Effector memory CD8-positive, alpha-beta T cell (primary cell): ENCODE measurements at regions not wholly inside any gene's neighbourhood (a gene's known extent, or its start where the extent isn't known, plus 50 kb on each side); places are given as distances from the start of the nearest gene placed in this dataset.

Source experiments
- ATAC-seq: fragments of 150-1000 bp; cut with Tn5 transposase; replicated peaks from 2 replicates; pipeline ENCODE4 v1.10.0; 2021; ENCODE audit warnings: mild to moderate bottlenecking, moderate library complexity
- DNase-seq, 3 experiments: peaks; one replicate each; pipeline ENCODE4 v3.0.0; 2021
- H3K27ac Mint-ChIP-seq, 2 donors: one replicate each; pipeline ENCODE4 v1.8.0; 2022; ENCODE audit warnings: mild to moderate bottlenecking in 2 of 2, mixed read lengths in 2 of 2, moderate library complexity in 2 of 2
- H3K27me3 Mint-ChIP-seq, 2 donors: one replicate each; pipeline ENCODE4 v1.8.0; 2022; ENCODE audit warnings: mixed read lengths in 2 of 2
- H3K36me3 Mint-ChIP-seq: one replicate; pipeline ENCODE4 v1.8.0; 2022; ENCODE audit warnings: mild to moderate bottlenecking, moderate library complexity, mixed read lengths; ENCODE audit not compliant: insufficient read depth
- H3K4me1 Mint-ChIP-seq, 2 donors: one replicate each; pipeline ENCODE4 v1.8.0; 2022; ENCODE audit warnings: low read depth in 2 of 2, mixed read lengths in 2 of 2
- H3K4me3 Mint-ChIP-seq, 2 donors: one replicate each; pipeline ENCODE4 v1.8.0; 2022; ENCODE audit warnings: mild to moderate bottlenecking in 2 of 2, mixed read lengths in 2 of 2, moderate library complexity in 2 of 2
- H3K9me3 Mint-ChIP-seq, 2 donors: one replicate each; pipeline ENCODE4 v1.8.0; 2022; ENCODE audit warnings: mixed read lengths in 2 of 2

- no peaks in the 10 kb centered on the region for H3K36me3 Mint-ChIP-seq
- H3K27ac Mint-ChIP-seq: no peak overlapping the region
- no peak for ATAC-seq
- H3K9me3 Mint-ChIP-seq: peaks cover 0 to 15% of the 10 kb centered on the region in 2 donors
- no peaks in the 10 kb centered on the region for H3K27me3 Mint-ChIP-seq
- no peak for DNase-seq
- no peaks in the 10 kb centered on the region for H3K4me1 Mint-ChIP-seq
- H3K4me3 Mint-ChIP-seq: no peak overlapping the region
Measured at GRCh38 chr10:108597031-108597430, 1326.3 kb downstream of the XPNPEP1 start.

GRCh38 chr10:108592956-108593355, 1330.4 kb downstream of the XPNPEP1 start:
- Mint-ChIP-seq H3K27ac (no peak overlapping the region), H3K9me3 (peaks cover 7 to 15% of the 10 kb centered on the region in 2 donors), H3K27me3 (no peaks in the 10 kb centered on the region), H3K4me1 (no peaks in the 10 kb centered on the region), H3K4me3 (no peak overlapping the region), H3K36me3 (no peaks in the 10 kb centered on the region)
- ATAC-seq (no peak), DNase-seq (no peak)

- H3K36me3 Mint-ChIP-seq: no peaks in the 10 kb centered on the region
- no peak for ATAC-seq
- no peak for DNase-seq
- H3K4me1 Mint-ChIP-seq: no peaks in the 10 kb centered on the region
- H3K9me3 Mint-ChIP-seq: peaks cover 7 to 15% of the 10 kb centered on the region in 2 donors
- H3K27me3 Mint-ChIP-seq: no peaks in the 10 kb centered on the region
- no peak overlapping the region for H3K4me3 Mint-ChIP-seq
- no peak overlapping the region for H3K27ac Mint-ChIP-seq
Measured at GRCh38 chr10:108591417-108591816, 1331.9 kb downstream of the XPNPEP1 start.

GRCh38 chr10:108586424-108586823, 1336.9 kb downstream of the XPNPEP1 start:
- Mint-ChIP-seq H3K36me3 (no peaks in the 10 kb centered on the region), H3K27ac (no peak overlapping the region), H3K4me1 (no peaks in the 10 kb centered on the region), H3K27me3 (no peaks in the 10 kb centered on the region), H3K4me3 (no peak overlapping the region), H3K9me3 (peaks cover 15 to 23% of the 10 kb centered on the region in 2 donors)
- ATAC-seq (no peak), DNase-seq (no peak)

- no peaks in the 10 kb centered on the region for H3K36me3 Mint-ChIP-seq
- ATAC-seq (no peak), DNase-seq (no peak)
- no peaks in the 10 kb centered on the region for H3K4me1 Mint-ChIP-seq
- H3K27me3 Mint-ChIP-seq: no peaks in the 10 kb centered on the region
- H3K9me3 Mint-ChIP-seq: peaks cover 10 to 21% of the 10 kb centered on the region in 2 donors
- H3K27ac Mint-ChIP-seq: no peak overlapping the region
- H3K4me3 Mint-ChIP-seq: no peak overlapping the region
Measured at GRCh38 chr10:108583877-108584276, 1339.4 kb downstream of the XPNPEP1 start.

- DNase-seq (no peak), ATAC-seq (no peak)
- H3K4me1 Mint-ChIP-seq: no peaks in the 10 kb centered on the region
- no peak overlapping the region for H3K4me3 Mint-ChIP-seq
- H3K27ac Mint-ChIP-seq: no peak overlapping the region
- no peaks in the 10 kb centered on the region for H3K36me3 Mint-ChIP-seq
- no peaks in the 10 kb centered on the region for H3K27me3 Mint-ChIP-seq
- H3K9me3 Mint-ChIP-seq: peaks cover 8 to 25% of the 10 kb centered on the region in 2 donors
Measured at GRCh38 chr10:108582888-108583287, 1340.4 kb downstream of the XPNPEP1 start.

GRCh38 chr10:108582387-108582786, 1340.9 kb downstream of the XPNPEP1 start:
- Mint-ChIP-seq H3K27me3 (no peaks in the 10 kb centered on the region), H3K36me3 (no peaks in the 10 kb centered on the region), H3K9me3 (peaks cover 8 to 25% of the 10 kb centered on the region in 2 donors), H3K27ac (no peak overlapping the region), H3K4me3 (no peak overlapping the region), H3K4me1 (no peaks in the 10 kb centered on the region)
- DNase-seq: no peak
- no peak for ATAC-seq

- Mint-ChIP-seq H3K4me1 (no peaks in the 10 kb centered on the region), H3K4me3 (no peak overlapping the region), H3K27me3 (no peaks in the 10 kb centered on the region), H3K27ac (no peak overlapping the region), H3K9me3 (peaks cover 8 to 21% of the 10 kb centered on the region in 2 donors), H3K36me3 (no peaks in the 10 kb centered on the region)
- no peak for ATAC-seq
- DNase-seq: no peak
Measured at GRCh38 chr10:108578258-108578657, 1345.1 kb downstream of the XPNPEP1 start.

GRCh38 chr10:108574233-108574632, 1349.1 kb downstream of the XPNPEP1 start:
- no peaks in the 10 kb centered on the region for H3K27me3 Mint-ChIP-seq
- H3K27ac Mint-ChIP-seq: no peak overlapping the region
- DNase-seq: no peak
- no peak for ATAC-seq
- no peaks in the 10 kb centered on the region for H3K4me1 Mint-ChIP-seq
- no peak overlapping the region for H3K4me3 Mint-ChIP-seq
- H3K9me3 Mint-ChIP-seq: peaks cover 8 to 12% of the 10 kb centered on the region in 2 donors
- H3K36me3 Mint-ChIP-seq: no peaks in the 10 kb centered on the region

- no peak overlapping the region for H3K4me3 Mint-ChIP-seq
- no peaks in the 10 kb centered on the region for H3K27me3 Mint-ChIP-seq
- peaks cover 0 to 2% of the 10 kb centered on the region in 2 donors for H3K4me1 Mint-ChIP-seq
- H3K36me3 Mint-ChIP-seq: no peaks in the 10 kb centered on the region
- DNase-seq: no peak
- no peak overlapping the region for H3K27ac Mint-ChIP-seq
- peaks cover 15 to 18% of the 10 kb centered on the region in 2 donors for H3K9me3 Mint-ChIP-seq
- ATAC-seq: no peak
Measured at GRCh38 chr10:108568824-108569223, 1354.5 kb downstream of the XPNPEP1 start.

- Mint-ChIP-seq H3K36me3 (no peaks in the 10 kb centered on the region), H3K9me3 (peaks cover 15 to 18% of the 10 kb centered on the region in 2 donors), H3K27me3 (no peaks in the 10 kb centered on the region), H3K4me3 (no peak overlapping the region), H3K4me1 (peaks cover 0 to 2% of the 10 kb centered on the region in 2 donors), H3K27ac (no peak overlapping the region)
- ATAC-seq: no peak
- DNase-seq: no peak
Measured at GRCh38 chr10:108567899-108568752, 1355.2 kb downstream of the XPNPEP1 start.

GRCh38 chr10:108566316-108567107, 1356.8 kb downstream of the XPNPEP1 start:
- ATAC-seq (no peak), DNase-seq (no peak)
- Mint-ChIP-seq H3K27me3 (no peaks in the 10 kb centered on the region), H3K9me3 (peaks cover 15 to 17% of the 10 kb centered on the region in 2 donors), H3K36me3 (no peaks in the 10 kb centered on the region), H3K4me1 (peaks cover 0 to 2% of the 10 kb centered on the region in 2 donors), H3K27ac (no peak overlapping the region), H3K4me3 (no peak overlapping the region)

- Mint-ChIP-seq H3K27me3 (no peaks in the 10 kb centered on the region), H3K4me1 (no peaks in the 10 kb centered on the region), H3K9me3 (peaks cover 6 to 8% of the 10 kb centered on the region in 2 donors), H3K4me3 (no peak overlapping the region), H3K27ac (no peak overlapping the region), H3K36me3 (no peaks in the 10 kb centered on the region)
- DNase-seq (no peak), ATAC-seq (no peak)
Measured at GRCh38 chr10:108562105-108562504, 1361.2 kb downstream of the XPNPEP1 start.

- H3K36me3 Mint-ChIP-seq: no peaks in the 10 kb centered on the region
- DNase-seq (no peak), ATAC-seq (no peak)
- H3K4me3 Mint-ChIP-seq: no peak overlapping the region
- H3K9me3 Mint-ChIP-seq: peaks cover 2 to 7% of the 10 kb centered on the region in 2 donors
- no peaks in the 10 kb centered on the region for H3K27me3 Mint-ChIP-seq
- no peak overlapping the region for H3K27ac Mint-ChIP-seq
- no peaks in the 10 kb centered on the region for H3K4me1 Mint-ChIP-seq
Measured at GRCh38 chr10:108561649-108562048, 1361.7 kb downstream of the XPNPEP1 start.
